Keratinocyte (primary cell): ENCODE measurements at regions not wholly inside any gene's neighbourhood (a gene's known extent, or its start where the extent isn't known, plus 50 kb on each side); places are given as distances from the start of the nearest gene placed in this dataset.

ENCODE experiments used
- DNase-seq: peaks from one replicate; pipeline ENCODE4 v3.0.0-alpha.2; 2011; ENCODE audit warnings: low read depth, missing footprints, low spot score
- FAIRE-seq: peaks from 2 replicates; lab custom pipeline; 2011; peaks lifted over from hg19 to GRCh38; lab: Jason Lieb, UNC
- H2AFZ ChIP-seq: 2 replicates; pipeline ENCODE4 v1.6.0; 2012; ENCODE audit warnings: low read length, control low read depth, inconsistent platforms; ENCODE audit not compliant: control insufficient read depth
- H3K27ac ChIP-seq: 2 replicates; pipeline ENCODE4 v1.5.1; 2011; ENCODE audit warnings: low read length; ENCODE audit not compliant: control insufficient read depth, insufficient read depth
- H3K27me3 ChIP-seq: 3 replicates; pipeline ENCODE4 v1.6.0; 2011; ENCODE audit warnings: low read length; ENCODE audit not compliant: control insufficient read depth, insufficient read depth; ENCODE audit errors: extremely low read depth
- H3K36me3 ChIP-seq, 2 experiments: 2 replicates in 1 of 2; 3 replicates in 1 of 2; pipeline ENCODE4 v1.5.1; 2011; ENCODE audit warnings: low read length in 2 of 2, mild to moderate bottlenecking in 1 of 2; ENCODE audit not compliant: control insufficient read depth in 2 of 2, insufficient read depth in 2 of 2; ENCODE audit errors: extremely low read depth in 1 of 2
- H3K4me1 ChIP-seq: 3 replicates; pipeline ENCODE4 v1.5.1; 2011; ENCODE audit warnings: low read length; ENCODE audit not compliant: control insufficient read depth, insufficient read depth; ENCODE audit errors: extremely low read depth
- H3K4me2 ChIP-seq: 3 replicates; pipeline ENCODE4 v1.6.0; 2011; ENCODE audit warnings: low read depth, low read length; ENCODE audit not compliant: control insufficient read depth, insufficient read depth; ENCODE audit errors: extremely low read depth
- H3K4me3 ChIP-seq, 3 experiments: fragments of 200-600 bp in 1 of 3; sonication (generic) in 1 of 3; 2 replicates in 2 of 3; 3 replicates in 1 of 3; pipeline ENCODE4 v1.5.1; 2011 to 2016; ENCODE audit warnings: low read length in 3 of 3, mild to moderate bottlenecking in 3 of 3, control low read depth in 2 of 3, inconsistent platforms in 1 of 3, low read depth in 1 of 3, mixed read lengths in 1 of 3, mixed run types in 1 of 3, moderate library complexity in 1 of 3; ENCODE audit not compliant: control insufficient read depth in 2 of 3, insufficient read depth in 2 of 3; ENCODE audit errors: extremely low read depth in 1 of 3
- H3K79me2 ChIP-seq: 2 replicates; pipeline ENCODE4 v1.6.0; 2012; ENCODE audit warnings: low read length; ENCODE audit not compliant: control insufficient read depth, insufficient read depth
- H3K9ac ChIP-seq: 3 replicates; pipeline ENCODE4 v1.6.0; 2011; ENCODE audit warnings: low read length; ENCODE audit not compliant: control insufficient read depth, insufficient read depth; ENCODE audit errors: extremely low read depth
- H3K9me1 ChIP-seq: 3 replicates; pipeline ENCODE4 v1.6.0; 2011; ENCODE audit warnings: low read length; ENCODE audit not compliant: control insufficient read depth, insufficient read depth; ENCODE audit errors: extremely low read depth
- H3K9me3 ChIP-seq: 2 replicates; pipeline ENCODE4 v1.5.1; 2012; ENCODE audit warnings: low read depth, low read length; ENCODE audit not compliant: control insufficient read depth
- H4K20me1 ChIP-seq: 3 replicates; pipeline ENCODE4 v1.6.0; 2011; ENCODE audit warnings: low read length; ENCODE audit not compliant: control insufficient read depth, insufficient read depth; ENCODE audit errors: extremely low read depth
- CTCF ChIP-seq, 3 experiments: IDR thresholded peaks in 1 of 3; conservative IDR thresholded peaks in 1 of 3; optimal IDR thresholded peaks in 1 of 3; 2 replicates in 2 of 3; 3 replicates in 1 of 3; pipeline versions ENCODE3 to v1.5.1; 2011; ENCODE audit warnings: low read length in 3 of 3, mild to moderate bottlenecking in 3 of 3, moderate library complexity in 2 of 3, control low read depth in 1 of 3, inconsistent platforms in 1 of 3; ENCODE audit not compliant: insufficient read depth in 2 of 3; ENCODE audit errors: extremely low read depth in 1 of 3
- EZH2 ChIP-seq: IDR thresholded peaks from one replicate; pipeline ENCODE4 v1.6.1; 2012; ENCODE audit warnings: inconsistent platforms, mild to moderate bottlenecking, low read length, moderate library complexity
- dilution Hi-C: fragments of 300-500 bp; cut with MboI; formaldehyde crosslinking; loops from one replicate; pipeline ENCODE4 v1.7.0; 2020; ENCODE audit warnings: low sequenced_read_pairs; ENCODE audit not compliant: extremely low pct_ligation_motif_present

- Histone ChIP-seq H4K20me1 (no peaks in the 10 kb centered on the region), H2AFZ (no peak overlapping the region), H3K27me3 (no peaks in the 10 kb centered on the region), H3K9me1 (no peaks in the 10 kb centered on the region), H3K4me1 (no peaks in the 10 kb centered on the region), H3K36me3 (no peaks in the 10 kb centered on the region), H3K4me2 (no peak overlapping the region), H3K4me3 (no peak overlapping the region), H3K9me3 (no peaks in the 10 kb centered on the region), H3K79me2 (no peaks in the 10 kb centered on the region), H3K9ac (no peak overlapping the region), H3K27ac (no peak overlapping the region)
- FAIRE-seq, result no peak
- dilution Hi-C loops, result no loop called here
- TF ChIP-seq EZH2 (no peak), CTCF (optimal IDR thresholded peaks at IDR 0.05 in 1 of 3, IDR thresholded peaks at IDR 0.05 in 1 of 3, conservative IDR thresholded peaks at IDR 0.05 in 1 of 3; ENCODE audit: extremely low read depth in 1 of 3, insufficient read depth in 2 of 3, low read length in 3 of 3) (no peak)
- no peak for DNase-seq
Measured at GRCh38 chr9:82581935-82582334, 481.0 kb downstream of the RASEF start.

GRCh38 chr9:82582693-82583092, 480.2 kb downstream of the RASEF start:
- Histone ChIP-seq H3K27me3 (no peaks in the 10 kb centered on the region), H3K79me2 (no peaks in the 10 kb centered on the region), H3K9ac (no peak overlapping the region), H3K4me3 (no peak overlapping the region), H4K20me1 (no peaks in the 10 kb centered on the region), H3K36me3 (no peaks in the 10 kb centered on the region), H3K27ac (no peak overlapping the region), H2AFZ (no peak overlapping the region), H3K4me2 (no peak overlapping the region), H3K9me3 (no peaks in the 10 kb centered on the region), H3K4me1 (no peaks in the 10 kb centered on the region), H3K9me1 (no peaks in the 10 kb centered on the region)
- no peak for TF ChIP-seq CTCF (optimal IDR thresholded peaks at IDR 0.05 in 1 of 3, IDR thresholded peaks at IDR 0.05 in 1 of 3, conservative IDR thresholded peaks at IDR 0.05 in 1 of 3; ENCODE audit: extremely low read depth in 1 of 3, insufficient read depth in 2 of 3, low read length in 3 of 3)
- TF ChIP-seq EZH2, result no peak
- no peak for DNase-seq
- dilution Hi-C loops, result no loop called here
- FAIRE-seq, result no peak
